Activated T-cell treated with anti-CD3 and anti-CD28 coated beads, Interleukin-2, amount 50 U/mL, for 4 hours (primary cell): ENCODE measurements at regions not wholly inside any gene's neighbourhood (a gene's known extent, or its start where the extent isn't known, plus 50 kb on each side); places are given as distances from the start of the nearest gene placed in this dataset.
"Not testable (repeated sequence)": the region's sequence is repeated elsewhere in the genome, so short reads cannot be mapped to it uniquely, and the experiment has no call there.

Source experiments
- ATAC-seq, 2 donors: fragments of 200-7000 bp; cut with Tn5 transposase; one replicate each; pipeline ENCODE4 v1.10.0; 2021
- DNase-seq: peaks from one replicate; pipeline ENCODE4 v3.0.0-alpha.2; 2020
- H3K27me3 Mint-ChIP-seq: one replicate; pipeline ENCODE4 v1.8.0; 2021; ENCODE audit warnings: low read depth, mixed read lengths
- H3K36me3 Mint-ChIP-seq: one replicate; pipeline ENCODE4 v1.8.0; 2022; ENCODE audit warnings: mixed read lengths; ENCODE audit not compliant: insufficient read depth
- H3K4me1 Mint-ChIP-seq: one replicate; pipeline ENCODE4 v1.8.0; 2021; ENCODE audit warnings: low read depth, mixed read lengths
- H3K4me3 Mint-ChIP-seq: one replicate; pipeline ENCODE4 v1.8.0; 2021; ENCODE audit warnings: mild to moderate bottlenecking, moderate library complexity, mixed read lengths
- H3K9me3 Mint-ChIP-seq: one replicate; pipeline ENCODE4 v1.8.0; 2021; ENCODE audit warnings: mixed read lengths

GRCh38 chr2:83251321-83251872 lies 1207.7 kb downstream of the SUCLG1 start:
- DNase-seq, result no peak
- no peaks in the 10 kb centered on the region for H3K4me1 Mint-ChIP-seq
- H3K9me3 Mint-ChIP-seq, result peaks cover 13% of the 10 kb centered on the region
- no peak overlapping the region for H3K4me3 Mint-ChIP-seq
- H3K36me3 Mint-ChIP-seq, result no peaks in the 10 kb centered on the region
- no peak for ATAC-seq
- H3K27me3 Mint-ChIP-seq, result no peaks in the 10 kb centered on the region

- not testable (repeated sequence) for H3K27me3 Mint-ChIP-seq, H3K36me3 Mint-ChIP-seq, DNase-seq, H3K4me3 Mint-ChIP-seq, ATAC-seq, H3K4me1 Mint-ChIP-seq
- H3K9me3 Mint-ChIP-seq, result peaks cover 15% of the 10 kb centered on the region
Observed at GRCh38 chr2:83245806-83246537, 1213.1 kb downstream of the SUCLG1 start.

- no peak overlapping the region for H3K4me3 Mint-ChIP-seq
- no peaks in the 10 kb centered on the region for H3K4me1 Mint-ChIP-seq
- no peaks in the 10 kb centered on the region for H3K27me3 Mint-ChIP-seq
- ATAC-seq, result no peak
- H3K9me3 Mint-ChIP-seq, result peaks cover 13% of the 10 kb centered on the region
- H3K36me3 Mint-ChIP-seq, result no peaks in the 10 kb centered on the region
- DNase-seq, result no peak
Observed at GRCh38 chr2:83240611-83241010, 1218.5 kb downstream of the SUCLG1 start.

GRCh38 chr2:83238111-83238510 lies 1221.0 kb downstream of the SUCLG1 start:
- Mint-ChIP-seq H3K4me1 (no peaks in the 10 kb centered on the region), H3K9me3 (peaks cover 16% of the 10 kb centered on the region), H3K27me3 (no peaks in the 10 kb centered on the region), H3K4me3 (no peak overlapping the region), H3K36me3 (no peaks in the 10 kb centered on the region)
- DNase-seq (no peak), ATAC-seq (no peak)

GRCh38 chr2:83234246-83234645 lies 1224.8 kb downstream of the SUCLG1 start:
- H3K4me1 Mint-ChIP-seq, result no peaks in the 10 kb centered on the region
- H3K9me3 Mint-ChIP-seq, result peaks cover 16% of the 10 kb centered on the region
- no peak overlapping the region for H3K4me3 Mint-ChIP-seq
- no peak for DNase-seq
- H3K27me3 Mint-ChIP-seq, result no peaks in the 10 kb centered on the region
- ATAC-seq, result no peak
- H3K36me3 Mint-ChIP-seq, result no peaks in the 10 kb centered on the region

GRCh38 chr2:83233781-83234180 lies 1225.3 kb downstream of the SUCLG1 start:
- Mint-ChIP-seq H3K27me3 (no peaks in the 10 kb centered on the region), H3K9me3 (peaks cover 16% of the 10 kb centered on the region), H3K4me1 (no peaks in the 10 kb centered on the region), H3K4me3 (no peak overlapping the region), H3K36me3 (no peaks in the 10 kb centered on the region)
- DNase-seq (no peak), ATAC-seq (no peak)

- no peak for DNase-seq
- H3K36me3 Mint-ChIP-seq, result no peaks in the 10 kb centered on the region
- no peaks in the 10 kb centered on the region for H3K27me3 Mint-ChIP-seq
- H3K4me3 Mint-ChIP-seq, result no peak overlapping the region
- ATAC-seq, result no peak
- H3K9me3 Mint-ChIP-seq, result peaks cover 16% of the 10 kb centered on the region
- no peaks in the 10 kb centered on the region for H3K4me1 Mint-ChIP-seq
Observed at GRCh38 chr2:83233326-83233725, 1225.8 kb downstream of the SUCLG1 start.

- no peaks in the 10 kb centered on the region for H3K27me3 Mint-ChIP-seq
- H3K4me3 Mint-ChIP-seq, result no peak overlapping the region
- H3K4me1 Mint-ChIP-seq, result no peaks in the 10 kb centered on the region
- H3K36me3 Mint-ChIP-seq, result no peaks in the 10 kb centered on the region
- H3K9me3 Mint-ChIP-seq, result peaks cover 16% of the 10 kb centered on the region
- no peak for ATAC-seq
- no peak for DNase-seq
Observed at GRCh38 chr2:83229443-83229842, 1229.6 kb downstream of the SUCLG1 start.

- DNase-seq (no peak), ATAC-seq (no peak)
- H3K9me3 Mint-ChIP-seq, result peaks cover 15% of the 10 kb centered on the region
- H3K27me3 Mint-ChIP-seq, result no peaks in the 10 kb centered on the region
- H3K4me3 Mint-ChIP-seq, result no peak overlapping the region
- no peaks in the 10 kb centered on the region for H3K36me3 Mint-ChIP-seq
- H3K4me1 Mint-ChIP-seq, result no peaks in the 10 kb centered on the region
Observed at GRCh38 chr2:83224591-83225200, 1234.4 kb downstream of the SUCLG1 start.

GRCh38 chr2:83221258-83221657 lies 1237.8 kb downstream of the SUCLG1 start:
- Mint-ChIP-seq H3K4me1 (no peaks in the 10 kb centered on the region), H3K4me3 (no peak overlapping the region), H3K27me3 (no peaks in the 10 kb centered on the region), H3K9me3 (peaks cover 7% of the 10 kb centered on the region), H3K36me3 (no peaks in the 10 kb centered on the region)
- ATAC-seq (no peak), DNase-seq (no peak)

- DNase-seq (no peak), ATAC-seq (no peak)
- no peaks in the 10 kb centered on the region for H3K36me3 Mint-ChIP-seq
- peaks cover 11% of the 10 kb centered on the region for H3K9me3 Mint-ChIP-seq
- H3K27me3 Mint-ChIP-seq, result no peaks in the 10 kb centered on the region
- no peaks in the 10 kb centered on the region for H3K4me1 Mint-ChIP-seq
- H3K4me3 Mint-ChIP-seq, result no peak overlapping the region
Observed at GRCh38 chr2:83217854-83218253, 1241.2 kb downstream of the SUCLG1 start.

GRCh38 chr2:83196225-83196624 lies 1262.9 kb downstream of the SUCLG1 start:
- Mint-ChIP-seq H3K4me1 (no peaks in the 10 kb centered on the region), H3K4me3 (no peak overlapping the region), H3K9me3 (peaks cover 5% of the 10 kb centered on the region), H3K36me3 (no peaks in the 10 kb centered on the region), H3K27me3 (no peaks in the 10 kb centered on the region)
- DNase-seq, result no peak
- ATAC-seq, result no peak

GRCh38 chr2:83191316-83191715 lies 1267.8 kb downstream of the SUCLG1 start:
- no peaks in the 10 kb centered on the region for H3K36me3 Mint-ChIP-seq
- DNase-seq (no peak), ATAC-seq (no peak)
- H3K4me3 Mint-ChIP-seq, result no peak overlapping the region
- no peaks in the 10 kb centered on the region for H3K4me1 Mint-ChIP-seq
- H3K9me3 Mint-ChIP-seq, result peaks cover 5% of the 10 kb centered on the region
- no peaks in the 10 kb centered on the region for H3K27me3 Mint-ChIP-seq

GRCh38 chr2:83186105-83186760 lies 1272.8 kb downstream of the SUCLG1 start:
- H3K36me3 Mint-ChIP-seq, result no peaks in the 10 kb centered on the region
- H3K4me1 Mint-ChIP-seq, result no peaks in the 10 kb centered on the region
- H3K9me3 Mint-ChIP-seq, result peaks cover 7% of the 10 kb centered on the region
- DNase-seq, result no peak
- H3K27me3 Mint-ChIP-seq, result no peaks in the 10 kb centered on the region
- H3K4me3 Mint-ChIP-seq, result no peak overlapping the region
- ATAC-seq, result no peak
